Lung (tissue), 11 donors: ENCODE measurements at regions not wholly inside any gene's neighbourhood (a gene's known extent, or its start where the extent isn't known, plus 50 kb on each side); places are given as distances from the start of the nearest gene placed in this dataset.

ENCODE experiments used
- ATAC-seq: fragments of 200-7000 bp; cut with Tn5 transposase; one replicate; pipeline ENCODE4 v1.9.1; 2020; ENCODE audit warnings: moderate number of reproducible peaks; ENCODE audit not compliant: insufficient read depth, low FRiP score
- DNase-seq, 3 donors: peaks; one replicate each; pipeline ENCODE4 v3.0.0-alpha.2; 2013 to 2017
- H3K27ac ChIP-seq, 2 donors: one replicate each; pipeline ENCODE4 v1.5.1; 2013; ENCODE audit warnings: mild to moderate bottlenecking in 2 of 2, moderate library complexity in 2 of 2, control low read depth in 1 of 2, inconsistent platforms in 1 of 2, low read depth in 1 of 2, low read length in 1 of 2
- H3K27me3 ChIP-seq, 3 donors: one replicate each; pipeline ENCODE4 v1.5.1; 2013; ENCODE audit warnings: low read length in 2 of 3; ENCODE audit not compliant: control insufficient read depth in 3 of 3, insufficient read depth in 3 of 3
- H3K36me3 ChIP-seq, 4 donors: one replicate each; pipeline ENCODE4 v1.5.1; 2013; ENCODE audit warnings: low read length in 4 of 4, mild to moderate bottlenecking in 1 of 4, moderate library complexity in 1 of 4; ENCODE audit not compliant: control insufficient read depth in 4 of 4, insufficient read depth in 4 of 4
- H3K4me1 ChIP-seq, 5 donors: one replicate each; pipeline ENCODE4 v1.5.1; 2013; ENCODE audit warnings: low read length in 5 of 5, mild to moderate bottlenecking in 2 of 5, moderate library complexity in 1 of 5; ENCODE audit not compliant: control insufficient read depth in 5 of 5, insufficient read depth in 5 of 5
- H3K4me3 ChIP-seq: one replicate; pipeline ENCODE4 v1.5.1; 2013; ENCODE audit warnings: mild to moderate bottlenecking, control low read depth, moderate library complexity
- H3K9ac ChIP-seq, 2 donors: one replicate each; pipeline ENCODE4 v1.5.1; 2013; ENCODE audit warnings: low read length in 2 of 2, control low read depth in 1 of 2; ENCODE audit not compliant: insufficient read depth in 1 of 2
- H3K9me3 ChIP-seq, 4 donors: one replicate each; pipeline ENCODE4 v1.5.1; 2013; ENCODE audit warnings: low read length in 3 of 4, mild to moderate bottlenecking in 1 of 4, moderate library complexity in 1 of 4; ENCODE audit not compliant: control insufficient read depth in 4 of 4, insufficient read depth in 3 of 4
- WGBS, 2 donors: extraction: QIAGEN DNeasy Blood & Tissue Kit; methylation state at CpG; one replicate each; pipeline ENCODE4 v1.1.7; 2013; 5-methylcytosine and 5-hydroxymethylcytosine counted together
- TF ChIP-seq, protein P1 (sequence below): IDR thresholded peaks from 2 replicates; pipeline ENCODE4 v1.5.1; 2012; ENCODE audit warnings: mild to moderate bottlenecking; ENCODE audit errors: control extremely low read depth, extremely low read depth
- donor health status: control.
- donor health status: control.
- donor health status: Bipolar disorder and iron deficiency.
- donor health status: healthy.
- donor health status: DM: yes; HTN: yes; CAD: no.

DNA sequence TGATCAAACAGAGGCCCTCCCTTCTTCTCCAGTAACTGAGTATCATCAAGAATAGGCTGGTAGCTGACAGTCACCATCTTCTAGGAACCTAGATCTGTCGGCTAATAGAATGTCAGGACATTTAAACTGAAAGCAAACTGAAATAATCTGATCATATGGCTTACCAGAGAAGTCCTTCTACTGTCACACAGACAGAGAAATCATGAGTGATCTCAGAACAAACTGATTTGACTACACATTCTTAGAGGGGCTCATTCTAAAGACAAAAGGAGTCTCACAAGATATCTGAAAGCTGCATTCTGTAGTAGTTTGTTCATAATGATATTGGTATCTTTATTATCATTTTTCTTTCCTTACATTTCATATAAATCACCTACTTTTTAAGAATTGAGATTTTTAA lies 130.9 kb upstream of the ADCY1 start:
- no peak for DNase-seq
- 69 to 79% methylated on average over 1 of the region's 1 CpG for WGBS, 2 donors

GRCh38 chr7:45446195-45446944 lies 127.8 kb upstream of the ADCY1 start:
- Histone ChIP-seq H3K27me3 (no peaks in the 10 kb centered on the region), H3K9me3 (no peaks in the 10 kb centered on the region), H3K36me3 (no peaks in the 10 kb centered on the region), H3K4me1 (no peaks in the 10 kb centered on the region), H3K27ac (no peak overlapping the region), H3K4me3 (no peak overlapping the region), H3K9ac (no peak overlapping the region)
- no peak for ATAC-seq
- WGBS, 2 donors = 72 to 83% methylated on average over 2 of the region's 2 CpGs
- TF ChIP-seq, protein P1, sequence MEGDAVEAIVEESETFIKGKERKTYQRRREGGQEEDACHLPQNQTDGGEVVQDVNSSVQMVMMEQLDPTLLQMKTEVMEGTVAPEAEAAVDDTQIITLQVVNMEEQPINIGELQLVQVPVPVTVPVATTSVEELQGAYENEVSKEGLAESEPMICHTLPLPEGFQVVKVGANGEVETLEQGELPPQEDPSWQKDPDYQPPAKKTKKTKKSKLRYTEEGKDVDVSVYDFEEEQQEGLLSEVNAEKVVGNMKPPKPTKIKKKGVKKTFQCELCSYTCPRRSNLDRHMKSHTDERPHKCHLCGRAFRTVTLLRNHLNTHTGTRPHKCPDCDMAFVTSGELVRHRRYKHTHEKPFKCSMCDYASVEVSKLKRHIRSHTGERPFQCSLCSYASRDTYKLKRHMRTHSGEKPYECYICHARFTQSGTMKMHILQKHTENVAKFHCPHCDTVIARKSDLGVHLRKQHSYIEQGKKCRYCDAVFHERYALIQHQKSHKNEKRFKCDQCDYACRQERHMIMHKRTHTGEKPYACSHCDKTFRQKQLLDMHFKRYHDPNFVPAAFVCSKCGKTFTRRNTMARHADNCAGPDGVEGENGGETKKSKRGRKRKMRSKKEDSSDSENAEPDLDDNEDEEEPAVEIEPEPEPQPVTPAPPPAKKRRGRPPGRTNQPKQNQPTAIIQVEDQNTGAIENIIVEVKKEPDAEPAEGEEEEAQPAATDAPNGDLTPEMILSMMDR = no peak
- no peak for DNase-seq

More for the DNA sequence above, 130.9 kb upstream of the ADCY1 start:
- no peak overlapping the region for H3K4me3 ChIP-seq
- H3K4me1 ChIP-seq = no peaks in the 10 kb centered on the region
- no peak overlapping the region for H3K9ac ChIP-seq
- H3K36me3 ChIP-seq = no peaks in the 10 kb centered on the region
- TF ChIP-seq, protein P1 = no peak
- no peaks in the 10 kb centered on the region for H3K9me3 ChIP-seq
- ATAC-seq = no peak
- no peaks in the 10 kb centered on the region for H3K27me3 ChIP-seq
- H3K27ac ChIP-seq = no peak overlapping the region

DNA sequence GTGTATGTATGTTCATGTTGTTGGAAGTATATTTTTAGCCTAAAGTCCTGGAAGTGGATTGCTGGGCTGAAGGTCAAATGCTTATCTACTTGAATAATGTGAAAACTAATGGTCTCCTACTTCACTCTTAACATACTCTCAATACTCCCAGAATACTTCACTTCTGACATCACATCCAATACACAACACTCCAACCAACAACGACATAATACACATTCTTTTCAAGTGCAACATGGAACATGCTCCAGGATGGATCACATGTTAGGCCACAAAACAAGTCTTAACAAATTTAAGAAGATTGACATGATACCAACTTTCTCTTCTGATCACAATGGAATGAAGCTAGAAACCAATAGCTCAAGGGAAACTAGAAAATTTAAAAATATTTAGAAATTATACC lies 126.9 kb upstream of the ADCY1 start:
- H3K36me3 ChIP-seq = no peaks in the 10 kb centered on the region
- H3K4me3 ChIP-seq = no peak overlapping the region
- no peaks in the 10 kb centered on the region for H3K27me3 ChIP-seq
- ATAC-seq (no peak), DNase-seq (no peak)
- H3K9me3 ChIP-seq = no peaks in the 10 kb centered on the region
- 62 to 89% methylated on average over 1 of the region's 1 CpG for WGBS, 2 donors
- TF ChIP-seq, protein P1 = no peak
- H3K4me1 ChIP-seq = no peaks in the 10 kb centered on the region
- H3K27ac ChIP-seq = no peak overlapping the region
- H3K9ac ChIP-seq = no peak overlapping the region
